ENCODE measurements at regions not wholly inside any gene's neighbourhood (a gene's known extent, or its start where the extent isn't known, plus 50 kb on each side); places are given as distances from the start of the nearest gene placed in this dataset.
"Not testable (repeated sequence)": the region's sequence is repeated elsewhere in the genome, so short reads cannot be mapped to it uniquely, and the experiment has no call there.

DNA sequence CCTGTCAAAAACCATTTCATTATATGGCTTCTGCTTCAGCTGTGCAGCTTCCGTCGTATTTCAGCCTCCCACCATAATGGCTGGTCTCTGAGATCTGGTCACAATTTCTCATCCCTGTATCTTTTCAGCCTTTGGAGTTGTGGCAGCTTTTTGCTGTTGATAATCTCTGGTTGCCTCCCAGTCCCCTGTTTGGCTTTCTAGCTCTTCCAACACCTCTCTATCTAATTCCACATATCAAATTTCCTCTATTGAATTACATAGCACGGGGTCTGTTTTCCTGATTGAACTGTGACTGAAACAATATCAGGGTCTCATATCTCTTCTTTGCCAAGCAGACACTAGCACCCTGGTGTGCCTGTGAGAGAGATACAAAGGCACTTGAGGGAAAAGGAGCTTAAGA is 222.1 kb upstream of the OBI1 start:
- H3K4me3 ChIP-seq (ENCODE audit: control insufficient read depth, low read depth, low read length), result no peak overlapping the region
- DNase-seq (ENCODE audit: low read depth), result no peak
- TF ChIP-seq, protein P1, sequence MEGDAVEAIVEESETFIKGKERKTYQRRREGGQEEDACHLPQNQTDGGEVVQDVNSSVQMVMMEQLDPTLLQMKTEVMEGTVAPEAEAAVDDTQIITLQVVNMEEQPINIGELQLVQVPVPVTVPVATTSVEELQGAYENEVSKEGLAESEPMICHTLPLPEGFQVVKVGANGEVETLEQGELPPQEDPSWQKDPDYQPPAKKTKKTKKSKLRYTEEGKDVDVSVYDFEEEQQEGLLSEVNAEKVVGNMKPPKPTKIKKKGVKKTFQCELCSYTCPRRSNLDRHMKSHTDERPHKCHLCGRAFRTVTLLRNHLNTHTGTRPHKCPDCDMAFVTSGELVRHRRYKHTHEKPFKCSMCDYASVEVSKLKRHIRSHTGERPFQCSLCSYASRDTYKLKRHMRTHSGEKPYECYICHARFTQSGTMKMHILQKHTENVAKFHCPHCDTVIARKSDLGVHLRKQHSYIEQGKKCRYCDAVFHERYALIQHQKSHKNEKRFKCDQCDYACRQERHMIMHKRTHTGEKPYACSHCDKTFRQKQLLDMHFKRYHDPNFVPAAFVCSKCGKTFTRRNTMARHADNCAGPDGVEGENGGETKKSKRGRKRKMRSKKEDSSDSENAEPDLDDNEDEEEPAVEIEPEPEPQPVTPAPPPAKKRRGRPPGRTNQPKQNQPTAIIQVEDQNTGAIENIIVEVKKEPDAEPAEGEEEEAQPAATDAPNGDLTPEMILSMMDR (IDR thresholded peaks at IDR 0.05; ENCODE audit: control insufficient read depth, insufficient read depth, low read depth, low read length, missing control alignments), result no peak

DNA sequence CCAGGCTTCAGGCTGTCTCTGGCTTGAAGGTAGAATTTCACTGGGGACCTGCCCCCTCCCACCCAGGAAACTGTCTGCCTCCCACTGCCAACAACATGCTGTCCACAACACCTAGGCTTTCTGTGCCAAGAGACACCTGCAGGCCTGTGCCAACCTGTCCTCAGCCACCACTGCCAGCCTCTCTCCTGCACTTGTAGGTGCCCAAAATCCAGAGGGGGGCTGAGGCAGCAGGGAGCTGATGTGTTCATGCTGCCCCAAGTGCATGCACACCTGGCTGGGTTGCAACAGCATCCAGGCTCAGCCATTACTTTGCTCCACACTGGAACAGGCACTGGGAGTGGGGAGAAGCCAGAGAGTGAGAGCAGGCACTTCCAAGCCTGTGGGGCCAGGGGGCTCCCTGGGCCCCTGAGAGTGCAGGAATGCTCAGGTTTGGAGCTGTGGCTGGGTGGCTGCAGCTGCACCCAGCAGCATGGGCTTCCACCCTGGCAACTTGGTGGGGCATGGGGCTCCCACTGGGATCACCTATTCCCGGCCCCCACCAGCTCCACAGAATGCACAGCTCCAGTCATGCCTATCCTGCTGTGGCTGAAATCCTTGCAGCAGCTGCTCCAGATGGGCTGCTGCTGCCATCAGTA is 218.1 kb upstream of the OBI1 start:
- no peak overlapping the region for H3K4me3 ChIP-seq (ENCODE audit: control insufficient read depth, low read depth, low read length)
- TF ChIP-seq, protein P1 (IDR thresholded peaks at IDR 0.05; ENCODE audit: control insufficient read depth, insufficient read depth, low read depth, low read length, missing control alignments), result no peak
- DNase-seq (ENCODE audit: low read depth), result no peak

DNA sequence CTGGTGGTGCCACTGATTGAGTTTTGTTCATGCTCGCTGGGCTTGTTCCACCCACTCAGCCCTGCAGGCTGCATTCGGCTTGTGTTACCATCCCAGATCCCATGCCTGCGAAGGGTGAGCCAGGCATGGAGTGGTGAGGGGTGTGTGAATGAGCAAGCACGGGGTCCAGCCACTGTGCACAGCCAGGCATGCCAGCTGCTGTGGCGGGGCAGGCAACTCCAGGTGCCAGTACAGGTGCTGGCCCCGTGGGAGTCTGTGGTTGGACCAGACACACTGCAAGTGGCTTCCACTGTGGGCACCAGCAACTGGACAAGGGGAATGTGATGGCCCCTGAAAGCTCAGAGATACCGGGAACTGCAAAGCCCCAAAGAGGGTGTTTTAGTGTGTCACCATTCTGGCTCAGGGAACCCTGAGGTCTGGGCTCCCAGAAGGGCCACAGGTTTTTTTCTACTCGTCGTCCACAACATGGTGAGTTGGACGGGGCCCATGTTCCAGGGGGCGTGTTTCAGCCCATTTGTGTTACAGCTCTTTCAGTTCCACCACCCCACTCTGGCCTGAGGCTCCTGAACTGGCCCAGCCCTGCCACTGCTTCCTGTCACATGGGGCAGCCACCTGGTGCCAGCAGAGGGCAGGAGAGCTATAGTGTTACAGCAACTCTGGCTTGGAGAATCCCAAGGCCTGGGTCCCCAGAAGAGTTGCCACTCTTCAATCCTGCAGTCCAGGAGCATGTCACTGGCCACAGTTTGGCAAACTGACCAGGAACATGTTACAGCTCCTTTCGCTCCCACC is 217.0 kb upstream of the OBI1 start:
- no peak for DNase-seq (ENCODE audit: low read depth)
- TF ChIP-seq, protein P1 (IDR thresholded peaks at IDR 0.05; ENCODE audit: control insufficient read depth, insufficient read depth, low read depth, low read length, missing control alignments), result no peak
- H3K4me3 ChIP-seq (ENCODE audit: control insufficient read depth, low read depth, low read length), result no peak overlapping the region

DNA sequence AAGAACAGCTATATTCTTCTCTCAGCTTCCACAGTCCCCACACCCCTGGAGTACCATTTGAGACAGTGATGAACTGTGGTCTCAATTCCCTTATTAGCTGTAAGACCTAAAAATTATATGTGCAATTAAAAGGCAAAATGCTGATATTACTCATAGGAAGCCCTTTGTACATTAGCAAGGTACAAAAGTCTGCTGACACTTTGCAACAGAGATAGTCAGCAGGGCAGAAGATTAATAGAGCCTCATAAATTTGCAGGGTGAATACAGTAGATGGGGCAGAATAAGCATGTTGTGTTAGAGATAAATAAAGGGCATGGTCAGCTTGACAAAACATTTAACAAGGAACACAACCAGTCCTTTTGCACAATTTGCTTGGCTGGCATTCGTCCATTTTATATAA is 210.0 kb upstream of the OBI1 start:
- DNase-seq (ENCODE audit: low read depth), result no peak
- TF ChIP-seq, protein P1 (IDR thresholded peaks at IDR 0.05; ENCODE audit: control insufficient read depth, insufficient read depth, low read depth, low read length, missing control alignments), result no peak
- H3K4me3 ChIP-seq (ENCODE audit: control insufficient read depth, low read depth, low read length), result no peak overlapping the region

DNA sequence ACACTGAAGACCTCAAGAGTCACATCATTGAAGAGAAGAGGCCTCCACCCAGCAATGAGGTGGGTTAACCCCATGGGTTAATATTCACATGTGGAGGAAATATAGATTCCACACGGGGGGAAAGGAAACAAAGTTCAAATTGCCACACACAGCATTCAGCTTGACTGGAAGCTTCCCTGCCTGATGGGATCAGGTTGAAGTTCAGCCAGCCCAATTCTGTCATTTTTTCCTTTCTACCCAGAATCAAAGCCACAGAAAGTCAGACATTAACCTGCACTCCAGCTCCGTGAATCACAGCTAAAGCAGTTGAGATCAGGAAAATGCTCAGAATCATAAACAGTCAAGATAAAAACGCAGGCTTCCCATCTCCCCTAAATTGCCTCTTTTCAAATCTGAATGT is 208.7 kb upstream of the OBI1 start:
- no peak for DNase-seq (ENCODE audit: low read depth)
- TF ChIP-seq, protein P1 (IDR thresholded peaks at IDR 0.05; ENCODE audit: control insufficient read depth, insufficient read depth, low read depth, low read length, missing control alignments), result no peak
- H3K4me3 ChIP-seq (ENCODE audit: control insufficient read depth, low read depth, low read length), result no peak overlapping the region

DNA sequence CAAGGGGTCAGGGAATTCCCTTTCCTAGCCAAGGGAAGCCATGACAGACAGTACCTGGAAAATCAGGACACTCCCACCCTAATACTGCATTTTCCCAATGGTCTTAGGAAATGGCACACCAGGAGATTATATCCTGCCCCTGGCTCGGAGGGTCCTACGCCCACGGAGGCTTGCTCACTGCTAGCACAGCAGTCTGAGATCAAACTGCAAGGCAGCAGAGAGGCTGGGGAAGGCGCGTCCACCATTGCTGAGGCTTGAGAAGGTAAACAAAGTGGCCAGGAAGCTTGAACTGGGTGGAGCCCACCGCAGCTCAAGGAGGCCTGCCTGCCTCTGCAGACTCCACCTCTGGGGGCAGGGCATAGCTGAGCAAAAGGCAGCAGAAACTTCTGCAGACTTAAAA is 207.1 kb upstream of the OBI1 start:
- not testable (repeated sequence) for H3K4me3 ChIP-seq (ENCODE audit: control insufficient read depth, low read depth, low read length); DNase-seq (ENCODE audit: low read depth)

DNA sequence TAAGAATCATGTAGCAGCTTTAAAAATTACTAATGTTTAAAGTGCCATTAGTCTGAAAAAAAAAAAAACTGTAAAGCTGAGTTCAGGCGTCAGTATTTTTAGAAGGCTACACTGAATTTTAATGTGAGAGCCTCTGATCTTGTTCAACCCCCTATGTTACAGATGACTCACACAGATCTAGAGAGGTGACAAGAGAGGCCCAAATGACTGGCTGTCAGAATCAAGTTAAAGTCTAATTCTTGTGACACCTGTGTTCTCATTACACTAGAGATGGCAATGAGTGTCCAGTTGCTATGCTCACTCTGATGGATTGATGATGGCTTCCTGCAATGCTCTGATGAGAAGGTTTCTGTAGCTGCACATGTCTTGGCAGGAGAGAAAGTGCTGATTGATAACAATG is 203.5 kb upstream of the OBI1 start:
- TF ChIP-seq, protein P1 (IDR thresholded peaks at IDR 0.05; ENCODE audit: control insufficient read depth, insufficient read depth, low read depth, low read length, missing control alignments), result no peak
- no peak overlapping the region for H3K4me3 ChIP-seq (ENCODE audit: control insufficient read depth, low read depth, low read length)
- no peak for DNase-seq (ENCODE audit: low read depth)
